ENCODE measurements at regions not wholly inside any gene's neighbourhood (a gene's known extent, or its start where the extent isn't known, plus 50 kb on each side); places are given as distances from the start of the nearest gene placed in this dataset.
A peak's percentile ranks its signal among the peaks of the same experiment; 100 is the strongest.

DNA sequence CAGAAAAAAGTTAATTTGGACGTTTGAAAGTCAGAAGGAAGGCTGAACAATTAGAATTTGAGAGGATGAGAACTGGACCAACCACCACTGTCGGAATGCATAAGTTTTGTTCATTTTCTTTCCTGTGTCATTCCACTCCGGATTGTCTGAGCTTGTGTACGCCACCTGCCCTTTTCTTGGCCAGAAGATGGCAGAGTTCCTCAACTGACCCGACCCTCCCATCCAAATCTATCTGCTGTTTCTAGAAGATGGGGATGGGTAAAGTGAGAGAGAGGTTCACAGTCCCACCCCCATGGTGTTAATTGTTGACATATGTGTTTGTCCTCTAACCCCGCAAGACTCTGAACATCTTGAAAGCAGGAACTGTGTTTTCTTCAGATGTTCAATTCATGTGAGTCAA is 388.0 kb downstream of the VRK1 start:
- DNase-seq (ENCODE audit: low read depth in 2 of 3, low spot score in 1 of 3), result no peak

DNA sequence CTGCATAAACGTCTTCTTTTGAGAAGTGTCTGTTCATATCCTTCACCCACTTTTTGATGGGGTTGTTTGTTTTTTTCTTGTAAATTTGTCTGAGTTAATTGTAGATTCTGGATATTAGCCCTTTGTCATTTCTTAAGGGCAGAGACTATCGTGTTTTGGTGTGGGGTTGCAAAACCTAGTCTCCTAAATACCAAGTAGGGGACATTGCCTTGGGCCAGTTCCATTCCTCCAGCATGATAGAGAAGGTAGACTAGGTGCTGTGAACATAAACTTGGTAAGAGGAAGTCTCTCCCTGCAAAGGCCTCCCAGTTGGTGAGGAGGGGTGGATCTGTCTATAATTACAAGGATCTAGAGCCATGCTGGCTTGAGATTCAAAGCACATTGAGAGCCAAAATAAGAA is 390.7 kb downstream of the VRK1 start:
- DNase-seq (ENCODE audit: low read depth in 2 of 3, low spot score in 1 of 3), result no peak

DNA sequence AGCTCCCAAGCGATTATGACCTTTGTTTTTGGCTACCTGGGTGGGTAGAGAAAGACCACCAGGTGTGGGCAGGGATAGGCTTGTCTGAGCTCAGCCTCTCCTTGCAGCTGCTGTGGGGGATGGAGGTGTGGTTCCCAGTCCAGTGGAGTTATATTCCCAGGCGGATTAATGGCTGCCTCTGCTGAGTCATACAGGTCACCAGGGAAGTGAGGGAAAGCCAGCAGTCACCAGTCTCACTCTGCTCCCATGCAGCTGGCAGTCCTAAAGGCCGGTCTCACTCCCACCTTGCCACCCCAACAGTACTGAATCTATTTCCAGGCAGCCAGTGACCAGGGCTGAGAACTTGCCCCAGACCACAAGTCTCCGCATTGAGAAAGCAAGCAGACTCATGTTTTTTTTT is 399.2 kb downstream of the VRK1 start:
- DNase-seq (ENCODE audit: low read depth in 2 of 3, low spot score in 1 of 3), result no peak

DNA sequence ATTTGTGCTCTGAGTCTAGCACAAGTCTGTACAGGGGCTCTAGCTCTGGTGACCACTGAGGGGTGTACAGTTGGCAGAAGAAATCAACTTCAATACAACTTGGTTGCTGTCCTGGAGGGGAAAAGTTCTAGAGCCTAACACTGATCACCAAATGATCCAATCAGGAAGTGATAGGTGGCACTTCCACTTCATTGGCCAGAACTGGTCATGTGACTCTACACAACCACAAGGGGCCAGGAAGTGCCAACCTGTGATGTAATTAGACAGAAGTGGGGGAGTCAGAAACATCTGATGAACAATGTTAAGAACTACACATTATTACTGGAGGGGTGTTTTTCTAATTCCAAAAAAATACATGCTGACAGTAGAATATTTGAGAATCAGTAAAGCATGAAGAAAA is 401.6 kb downstream of the VRK1 start:
- no peak for DNase-seq (ENCODE audit: low read depth in 2 of 3, low spot score in 1 of 3)

DNA sequence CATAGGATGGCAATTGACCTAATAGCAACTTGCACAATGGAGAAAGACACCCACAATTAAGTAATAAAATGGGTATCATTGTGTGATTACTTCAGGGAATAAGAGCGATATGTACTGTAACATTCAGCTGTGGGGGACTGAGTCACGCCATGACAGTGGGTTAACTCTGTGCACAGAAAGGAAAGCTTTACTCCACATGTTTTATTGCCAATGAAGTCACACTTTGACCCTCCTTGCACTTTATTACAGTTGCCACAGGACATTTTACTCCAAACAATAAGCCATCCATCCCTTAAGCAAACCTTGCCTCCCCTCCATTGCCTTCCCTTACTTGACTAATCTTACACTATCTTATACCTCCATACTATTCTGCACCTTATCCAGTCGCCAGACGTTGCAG is 403.1 kb downstream of the VRK1 start:
- no peak for DNase-seq (ENCODE audit: low read depth in 2 of 3, low spot score in 1 of 3)

DNA sequence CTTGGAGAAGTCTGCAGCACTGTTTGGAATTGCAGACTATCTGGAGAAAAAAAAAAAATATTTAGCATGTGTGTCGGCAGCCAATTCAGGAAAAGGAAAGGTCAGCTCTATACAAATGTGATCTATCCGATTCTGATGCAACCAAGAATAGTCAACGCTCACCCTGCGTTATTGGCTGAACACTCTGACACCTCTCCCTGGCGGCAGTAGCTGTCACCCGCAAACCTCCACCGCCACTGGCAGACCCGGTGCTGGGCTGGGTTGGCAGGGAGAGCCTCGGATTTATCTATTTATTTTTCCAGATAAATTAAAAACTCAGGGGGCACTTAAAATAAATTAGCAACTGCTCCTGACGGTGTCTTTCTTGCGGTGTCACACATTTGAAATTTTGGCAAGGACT is 409.7 kb downstream of the VRK1 start:
- DNase-seq (ENCODE audit: low read depth in 2 of 3, low spot score in 1 of 3), result no peak

DNA sequence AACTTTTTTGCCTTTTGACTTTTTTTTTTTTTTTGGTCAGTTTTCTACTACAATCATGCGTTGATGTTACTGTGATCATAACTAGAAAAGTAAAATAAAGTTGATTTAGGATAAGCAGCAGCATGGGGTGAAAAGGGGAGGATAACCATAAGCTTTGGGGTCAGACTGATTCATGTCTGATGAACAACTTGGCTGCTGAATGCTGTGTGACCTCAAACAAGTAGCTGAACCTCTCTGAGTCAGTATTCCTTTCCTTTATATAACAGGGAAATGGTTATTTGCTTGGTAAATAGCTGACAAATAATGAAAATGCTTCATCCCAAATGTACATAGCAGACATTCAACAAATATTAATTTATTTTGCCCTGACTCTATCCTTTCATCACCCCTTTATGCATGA is 413.0 kb downstream of the VRK1 start:
- DNase-seq (ENCODE audit: low read depth in 2 of 3, low spot score in 1 of 3), result no peak

DNA sequence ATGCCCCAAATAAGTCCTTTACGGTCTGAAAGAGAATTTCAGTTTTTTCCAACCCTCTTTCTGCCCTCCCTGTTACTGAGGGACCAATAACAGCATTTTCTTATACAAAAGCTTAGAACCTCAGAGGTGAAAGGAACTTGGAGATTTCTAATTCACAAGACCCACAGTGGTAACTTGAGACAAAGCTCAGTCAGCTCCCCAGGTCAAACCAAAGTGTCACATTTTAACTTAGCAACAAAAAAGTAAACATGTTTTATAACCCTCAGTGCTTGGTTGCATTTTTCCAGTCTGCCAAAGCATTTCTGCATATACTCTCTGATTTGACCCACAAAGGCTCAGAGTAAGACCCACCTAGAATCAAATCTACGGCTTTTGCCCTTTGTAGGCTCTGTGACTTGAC is 415.2 kb downstream of the VRK1 start:
- no peak for DNase-seq (ENCODE audit: low read depth in 2 of 3, low spot score in 1 of 3)

DNA sequence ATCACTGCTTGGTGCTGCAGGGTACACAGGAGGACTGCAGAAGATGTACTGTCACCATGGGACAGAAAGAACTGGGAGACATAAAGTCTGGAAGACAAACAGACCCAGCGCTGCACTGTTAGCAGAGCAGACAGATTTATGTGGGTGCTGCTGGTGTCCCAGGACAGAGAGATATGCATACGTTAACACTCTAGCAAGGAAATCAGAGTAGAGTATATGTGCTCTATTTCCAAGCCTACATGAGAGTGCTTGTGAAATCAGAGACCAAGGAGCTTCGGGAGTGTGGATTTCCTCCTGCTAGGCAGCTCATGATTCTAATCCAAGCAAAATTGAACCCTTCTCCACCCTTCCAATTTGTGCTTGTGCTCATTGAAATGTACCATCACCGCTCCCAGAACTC is 416.5 kb downstream of the VRK1 start:
- DNase-seq (ENCODE audit: low read depth in 2 of 3, low spot score in 1 of 3), result no peak

DNA sequence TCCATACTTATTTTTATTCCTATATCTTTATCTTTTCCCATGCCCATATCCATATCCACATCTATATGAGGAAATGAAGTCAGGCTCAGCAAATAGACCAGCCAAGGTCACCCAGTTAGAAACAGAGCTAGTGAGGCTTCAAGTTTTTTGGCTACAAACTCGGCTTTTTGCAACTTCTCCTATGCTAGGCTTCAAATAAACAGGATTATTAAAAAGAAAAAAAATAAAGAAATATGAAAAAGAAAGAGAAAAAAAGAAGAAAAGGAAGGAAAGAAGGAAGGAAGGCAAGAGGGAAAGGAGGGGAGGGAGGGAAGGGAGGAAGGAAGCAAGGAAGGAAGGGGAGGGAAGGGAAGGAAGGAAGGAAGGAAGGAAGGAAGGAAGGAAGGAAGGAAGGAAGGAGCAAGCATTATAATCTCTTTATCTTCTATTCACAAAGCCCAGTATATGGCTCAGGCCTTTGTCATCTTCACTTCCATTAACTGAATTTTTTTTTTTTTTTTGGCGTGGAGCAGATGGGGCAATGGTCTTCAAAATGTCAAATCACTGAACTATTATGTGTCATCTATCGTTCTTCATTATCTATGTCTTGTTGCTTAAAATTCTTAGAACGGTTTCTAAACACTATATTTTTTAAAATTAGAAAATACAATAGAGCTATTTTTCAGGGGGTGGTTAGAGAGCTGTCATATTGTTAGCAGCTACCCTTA is 418.2 kb downstream of the VRK1 start:
- no peak for DNase-seq (ENCODE audit: low read depth in 2 of 3, low spot score in 1 of 3)

DNA sequence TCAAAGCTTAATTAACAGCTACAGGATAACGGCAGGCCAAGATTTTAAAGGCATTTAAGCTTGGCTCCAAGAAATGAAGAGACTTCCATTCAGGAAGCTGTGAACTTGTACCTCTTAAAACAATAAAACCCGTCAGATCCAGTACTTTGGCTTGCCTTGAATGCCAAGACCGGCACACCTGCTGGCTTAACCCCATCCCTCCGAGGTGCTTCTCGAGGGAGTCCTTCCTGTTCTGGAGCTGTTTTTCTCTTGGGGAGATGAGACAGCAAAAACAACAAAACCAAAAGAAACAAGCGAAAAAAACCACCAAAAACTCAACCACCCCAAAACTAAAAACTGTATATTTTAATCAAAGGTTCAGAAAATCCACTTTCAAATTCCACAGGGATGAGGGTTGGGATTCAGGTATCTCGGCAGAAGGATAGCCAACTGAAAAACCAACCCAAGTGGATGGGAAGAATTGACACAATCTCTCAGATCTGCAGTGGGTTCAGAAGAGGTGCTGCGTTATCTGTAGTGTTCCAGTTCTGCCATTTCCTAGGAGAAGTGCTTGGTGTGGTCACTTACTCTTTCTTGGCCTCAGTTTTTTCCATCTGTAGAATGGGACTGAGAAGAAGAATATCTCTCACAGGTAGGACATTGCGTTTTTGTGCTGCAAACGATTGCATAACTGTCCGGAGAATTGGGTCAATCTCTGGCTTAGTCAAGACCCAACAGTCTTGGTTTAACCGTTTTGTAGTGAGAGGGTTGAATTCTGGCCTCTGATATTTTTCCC is 420.1 kb downstream of the VRK1 start:
- no peak for DNase-seq (ENCODE audit: low read depth in 2 of 3, low spot score in 1 of 3)

DNA sequence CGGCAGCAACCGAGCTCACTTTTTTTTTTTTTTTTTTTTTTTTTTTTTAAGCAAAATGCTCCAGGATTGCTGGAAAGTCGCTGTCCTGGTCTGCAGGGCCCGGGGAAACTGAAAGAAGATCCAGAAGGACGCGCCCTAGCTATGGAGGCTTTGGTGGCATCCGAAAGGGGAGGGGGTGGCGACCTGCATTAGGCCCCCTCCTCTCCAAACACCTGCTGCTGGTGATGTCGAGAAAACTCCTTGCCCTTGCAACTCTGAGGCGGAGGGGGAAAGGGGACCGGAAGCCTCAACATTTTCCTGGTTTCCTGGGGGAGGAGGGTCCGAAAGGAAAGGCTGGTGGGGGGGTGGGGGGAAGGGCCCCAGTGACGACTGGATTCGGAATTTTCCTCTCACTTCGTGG is 421.1 kb downstream of the VRK1 start:
- DNase-seq (ENCODE audit: low read depth in 2 of 3, low spot score in 1 of 3), result no peak

DNA sequence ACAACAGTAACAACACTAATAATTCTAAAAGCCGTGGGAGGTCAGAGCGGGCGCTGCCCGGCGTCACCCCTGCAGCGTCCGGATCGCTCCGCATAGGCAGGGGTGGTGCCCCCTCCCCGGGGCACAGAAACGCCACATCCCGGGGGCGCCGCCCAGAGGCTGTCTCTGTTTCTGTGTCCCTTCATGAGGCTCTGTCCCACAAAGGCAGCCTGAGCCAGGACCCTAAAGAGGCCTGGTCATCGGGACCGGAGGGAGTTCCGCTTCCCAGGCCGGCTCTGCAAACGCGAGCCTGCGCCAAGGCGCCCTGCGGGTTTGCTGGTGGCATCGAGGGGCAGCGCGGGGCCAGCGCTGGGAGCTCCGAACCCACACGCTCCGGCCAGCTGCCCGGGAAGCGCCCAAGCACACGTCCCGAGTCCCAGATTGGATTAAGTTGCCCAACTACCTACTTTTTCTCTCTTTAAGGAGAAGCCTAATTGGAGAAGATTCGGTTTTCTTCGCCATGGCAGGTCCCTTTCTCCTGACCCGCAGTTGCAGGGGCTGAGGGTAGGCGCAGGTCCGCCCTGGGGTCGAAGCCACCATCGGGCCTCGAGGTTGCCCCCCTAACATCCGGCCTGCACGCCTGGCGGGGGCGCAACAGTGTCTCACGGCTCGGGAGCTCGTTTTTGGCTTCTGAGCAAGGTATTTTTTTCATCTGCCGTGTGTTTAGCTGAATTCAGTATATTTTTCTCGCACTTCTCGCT is 421.7 kb downstream of the VRK1 start:
- DNase-seq (ENCODE audit: low read depth in 2 of 3, low spot score in 1 of 3), result peak in 1 of 3 donors; percentile 9

DNA sequence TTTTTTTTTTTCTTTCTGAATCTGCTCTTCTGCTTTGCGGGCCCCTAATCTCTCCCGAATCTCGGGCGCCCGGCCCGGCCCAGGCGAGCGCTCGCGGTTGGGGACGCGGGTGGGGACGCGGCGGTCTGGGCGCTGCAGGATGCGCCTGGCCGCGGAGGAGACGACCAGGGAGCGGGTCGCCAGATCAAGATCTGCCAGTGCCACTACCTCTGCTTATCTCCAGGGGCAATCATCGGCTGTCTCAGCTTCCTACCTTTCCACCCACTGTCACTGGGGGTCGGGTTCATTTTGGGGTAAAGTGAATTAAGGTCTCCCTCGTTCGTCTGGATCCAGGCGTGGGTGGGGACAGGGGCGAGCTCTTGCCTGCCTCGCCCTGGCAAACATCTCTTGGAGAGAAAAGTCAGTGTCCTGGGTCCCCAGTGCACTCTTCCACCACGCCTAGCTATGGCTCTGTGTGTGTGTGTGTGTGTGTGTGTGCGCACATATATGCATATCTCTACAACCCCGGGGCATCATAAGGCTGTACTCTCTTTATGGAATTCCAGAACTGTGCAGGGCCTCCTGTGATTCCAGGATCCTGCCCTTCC is 422.3 kb downstream of the VRK1 start:
- DNase-seq (ENCODE audit: low read depth in 2 of 3, low spot score in 1 of 3), result no peak

DNA sequence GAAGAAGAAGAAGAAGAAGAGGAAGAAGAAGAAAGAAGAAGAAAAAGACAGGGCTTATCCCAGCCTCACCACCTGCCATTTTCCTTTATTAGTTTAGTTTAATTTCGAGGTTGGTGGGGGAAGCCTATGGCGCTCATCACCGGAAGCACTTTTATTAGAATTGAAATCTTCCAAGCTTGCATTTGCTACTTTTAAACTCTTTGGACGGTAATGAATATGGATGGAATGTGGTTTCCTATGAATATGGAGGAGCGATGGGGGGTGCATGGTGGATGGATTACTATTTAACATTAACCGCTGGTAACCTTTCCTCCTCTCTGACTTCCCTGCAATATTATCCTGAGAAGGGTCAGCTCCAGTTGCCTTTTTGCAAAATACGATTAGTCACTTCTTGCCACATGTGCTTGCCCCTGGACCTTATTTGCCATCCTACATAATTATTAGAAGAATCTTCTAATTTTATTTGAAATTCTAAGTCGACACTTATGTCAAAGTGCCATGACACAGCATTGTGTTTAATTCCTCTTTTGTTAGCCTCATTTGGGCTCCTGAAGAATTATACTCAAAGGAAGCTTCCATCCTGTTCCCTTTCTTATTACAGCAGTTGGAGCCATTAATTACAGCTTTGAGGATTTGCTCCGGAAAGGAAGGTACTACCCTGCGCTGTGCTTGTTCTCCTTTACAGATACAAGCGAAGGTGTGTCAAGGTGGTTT is 424.5 kb downstream of the VRK1 start:
- DNase-seq (ENCODE audit: low read depth in 2 of 3, low spot score in 1 of 3), result no peak

DNA sequence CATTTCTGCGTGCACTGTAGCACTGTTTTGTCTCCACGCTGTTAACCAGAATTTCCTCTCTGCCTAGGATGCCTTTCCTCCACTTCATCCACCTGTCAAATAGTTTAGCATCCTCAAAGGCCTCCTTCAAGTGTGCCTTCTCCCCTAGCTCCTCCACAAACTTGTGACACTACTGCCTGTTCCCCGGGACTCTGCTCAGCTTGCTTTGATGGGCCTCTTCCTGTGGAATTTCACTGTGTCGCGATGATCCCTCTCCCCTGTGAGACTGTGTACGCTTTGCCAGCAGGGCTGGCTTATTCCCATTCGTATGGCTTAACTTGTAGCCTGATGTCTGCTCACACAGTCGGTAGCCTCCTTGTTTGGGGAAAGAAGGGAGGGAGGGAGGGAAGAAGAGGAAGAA is 426.8 kb downstream of the VRK1 start:
- no peak for DNase-seq (ENCODE audit: low read depth in 2 of 3, low spot score in 1 of 3)

DNA sequence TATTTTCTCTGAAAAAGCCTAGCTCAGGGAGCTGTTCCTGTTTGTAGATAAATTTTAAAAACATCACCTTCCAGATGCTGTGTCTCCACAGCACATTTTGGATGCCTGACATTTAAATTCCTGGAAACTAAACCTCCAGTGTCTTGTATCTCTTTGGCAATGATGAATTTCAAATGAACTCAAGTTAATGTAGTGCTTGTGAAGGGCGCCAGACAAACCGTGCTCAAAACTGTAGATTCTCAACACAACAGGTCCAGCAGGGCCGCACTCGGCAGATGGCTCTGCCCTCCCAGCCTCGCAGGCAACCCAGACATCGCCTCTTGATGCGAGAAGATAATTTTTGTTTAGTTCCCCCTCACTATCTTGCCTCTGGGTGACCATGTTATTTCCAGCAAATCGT is 432.9 kb downstream of the VRK1 start:
- no peak for DNase-seq (ENCODE audit: low read depth in 2 of 3, low spot score in 1 of 3)

DNA sequence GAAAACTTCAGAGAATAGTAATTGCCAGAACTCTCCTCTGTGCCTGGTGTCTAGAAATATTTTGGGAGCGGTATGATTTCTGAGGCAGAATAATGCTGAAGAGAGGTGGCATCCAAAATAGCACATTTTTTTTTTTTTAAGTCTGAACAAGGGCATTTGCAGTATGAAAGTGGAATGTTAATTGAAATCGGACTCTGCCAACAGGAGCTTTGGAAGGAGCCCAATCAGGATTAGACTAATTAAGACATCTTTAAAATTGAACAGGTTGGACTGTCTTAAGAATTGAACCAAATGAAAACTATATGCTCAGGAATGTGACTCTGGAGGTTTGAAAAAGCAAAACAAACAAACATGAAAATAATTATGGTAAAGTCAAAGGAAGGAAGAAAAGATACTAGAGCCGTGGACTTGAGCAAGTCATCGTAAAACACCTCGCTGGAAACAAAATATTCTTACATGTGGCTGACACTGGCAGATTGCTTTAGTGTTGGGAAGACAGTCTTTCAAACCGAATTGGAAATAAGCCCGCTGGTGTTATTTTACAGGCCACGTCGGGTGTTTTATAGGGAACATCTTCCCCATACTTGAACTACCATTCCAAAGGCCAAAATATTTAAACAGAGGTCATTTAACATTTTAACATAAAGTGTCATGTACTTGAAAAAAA is 436.3 kb downstream of the VRK1 start:
- no peak for DNase-seq (ENCODE audit: low read depth in 2 of 3, low spot score in 1 of 3)

DNA sequence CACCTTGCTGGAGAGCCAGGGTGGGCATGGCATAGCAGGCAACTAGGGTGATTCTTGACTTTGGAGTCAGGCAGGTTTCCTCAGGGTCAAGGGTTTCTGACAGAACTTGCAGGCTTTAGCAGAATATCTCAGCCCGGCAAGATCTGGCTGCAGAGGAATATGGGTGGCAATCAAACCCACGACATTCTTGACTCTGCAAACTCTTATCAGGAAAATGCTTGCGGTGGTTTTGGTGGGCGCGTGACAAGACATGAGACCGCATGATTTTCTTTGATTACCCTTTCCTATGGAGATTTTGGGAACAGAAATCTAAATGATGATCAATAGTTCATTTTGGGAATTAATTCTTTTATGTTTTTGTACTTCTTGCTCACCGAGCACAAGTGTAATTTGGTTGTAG is 449.5 kb downstream of the VRK1 start:
- DNase-seq (ENCODE audit: low read depth in 2 of 3, low spot score in 1 of 3), result no peak

DNA sequence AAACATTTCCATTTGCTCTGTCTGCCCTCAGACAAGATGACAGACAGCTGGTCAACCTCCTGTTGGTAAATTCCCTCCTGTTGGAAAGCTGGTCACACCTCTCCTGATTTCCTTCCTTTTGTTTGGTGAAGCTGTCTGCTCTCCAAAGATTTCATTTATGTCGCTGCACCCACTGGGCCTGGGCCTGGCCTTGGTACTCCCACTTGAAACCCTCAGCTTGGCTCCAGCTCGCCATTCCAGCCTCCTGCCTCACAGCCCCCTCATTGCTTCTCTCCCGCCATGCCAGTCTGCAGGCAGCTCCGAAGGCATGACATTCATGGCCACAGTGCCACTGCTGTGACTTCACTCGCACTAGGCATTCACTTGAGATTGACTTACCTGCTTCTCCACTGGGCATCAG is 451.8 kb downstream of the VRK1 start:
- no peak for DNase-seq (ENCODE audit: low read depth in 2 of 3, low spot score in 1 of 3)

DNA sequence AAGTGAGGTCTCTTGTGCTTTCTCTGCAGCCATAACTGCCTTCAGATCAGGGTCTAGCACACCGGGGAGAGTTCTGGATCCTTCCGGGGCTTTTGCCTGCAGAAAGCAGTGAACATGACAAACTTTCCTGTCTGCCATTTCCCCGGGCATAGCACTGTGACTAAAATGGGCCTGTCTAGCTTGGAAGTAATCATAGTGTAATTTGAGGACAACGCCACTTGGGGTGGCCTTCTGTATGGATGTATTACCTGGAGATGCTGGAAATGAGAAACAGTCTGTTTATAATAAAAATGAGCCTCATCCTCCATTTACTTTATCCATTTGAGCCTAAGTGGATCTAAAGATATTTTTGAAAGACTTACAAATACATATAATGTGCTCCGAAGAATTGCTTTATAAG is 453.7 kb downstream of the VRK1 start:
- no peak for DNase-seq (ENCODE audit: low read depth in 2 of 3, low spot score in 1 of 3)

Data from stimulated activated CD4-positive, alpha-beta T cell treated with anti-CD3 and anti-CD28 coated beads, Interleukin-12 subunit alpha, Interleukin-12 subunit beta, amount 100 ng/mL, for 48 hours (primary cell).